C4-2B (cell line): ENCODE measurements at regions not wholly inside any gene's neighbourhood (a gene's known extent, or its start where the extent isn't known, plus 50 kb on each side); places are given as distances from the start of the nearest gene placed in this dataset.

Source experiments
- CTCF ChIP-seq: fragments of 450-650 bp; conservative IDR thresholded peaks from 2 replicates; pipeline ENCODE4 v1.5.1; 2017; ENCODE audit warnings: mild to moderate bottlenecking
- ZFX ChIP-seq: fragments of 450-650 bp; IDR thresholded peaks from 2 replicates; pipeline ENCODE4 v1.6.1; 2017

- TF ChIP-seq CTCF (no peak), ZFX (no peak)
Observed at GRCh38 chrX:79557212-79557611, 190.1 kb upstream of the ITM2A start.
